ENCODE measurements at regions not wholly inside any gene's neighbourhood (a gene's known extent, or its start where the extent isn't known, plus 50 kb on each side); places are given as distances from the start of the nearest gene placed in this dataset.

DNA sequence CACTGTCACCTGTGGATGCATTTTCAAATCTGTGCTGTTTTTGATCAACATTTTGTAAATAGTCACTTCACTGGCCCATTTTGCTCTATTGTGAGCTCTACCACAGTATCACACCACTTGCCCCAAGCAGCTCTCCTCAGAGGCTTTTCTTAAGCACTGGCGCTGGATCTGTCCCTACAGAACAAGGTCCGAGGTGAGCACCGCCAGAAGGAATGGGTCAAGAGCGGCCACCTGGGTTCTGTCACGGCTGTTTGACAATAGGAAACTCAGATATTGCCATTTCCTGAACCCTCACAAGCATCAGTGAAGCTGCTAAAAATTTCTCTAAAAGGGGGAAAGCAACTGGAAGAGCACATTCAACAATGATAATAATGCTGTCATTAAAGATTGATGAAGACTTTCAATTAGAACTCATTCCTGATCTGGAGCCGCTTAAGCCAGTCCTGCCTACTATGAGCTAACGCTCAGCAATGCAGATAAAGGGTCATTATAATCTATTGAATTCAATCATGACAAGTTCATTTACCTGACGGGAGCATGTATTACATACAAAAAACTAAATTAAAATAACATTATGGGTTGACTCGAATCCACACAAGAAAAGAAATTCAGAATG is 514.0 kb downstream of the GALR1 start:
- no peaks in the 10 kb centered on the region for H3K36me3 ChIP-seq (ENCODE audit: control insufficient read depth, insufficient read depth, low read length)
- WGBS (ENCODE audit: insufficient coverage, insufficient read length) = no CpG with 5 or more reads among the region's 9 CpGs
- DNase-seq (ENCODE audit: low read depth, low spot score) = no peak

GRCh38 chr18:77765468-77765867 is 515.8 kb downstream of the GALR1 start:
- Histone ChIP-seq H3K27me3 (ENCODE audit: control insufficient read depth, insufficient read depth, low read length) (no peaks in the 10 kb centered on the region), H3K36me3 (ENCODE audit: control insufficient read depth, insufficient read depth, low read length) (no peaks in the 10 kb centered on the region), H3K4me3 (ENCODE audit: low read length) (no peak overlapping the region), H3K27ac (ENCODE audit: low read length) (no peak overlapping the region), H3K4me1 (ENCODE audit: control insufficient read depth, insufficient read depth, low read length) (peaks cover 2% of the 10 kb centered on the region; the same call in 1 of the 2 replicates), H3K9me3 (ENCODE audit: control insufficient read depth, insufficient read depth, low read length) (no peaks in the 10 kb centered on the region)
- no CpG with 5 or more reads among the region's 9 CpGs for WGBS (ENCODE audit: insufficient coverage, insufficient read length)
- no peak for DNase-seq (ENCODE audit: low read depth, low spot score)

More for the DNA sequence above, 514.0 kb downstream of the GALR1 start:
- no peak overlapping the region for H3K4me3 ChIP-seq (ENCODE audit: low read length)
- H3K4me1 ChIP-seq (ENCODE audit: control insufficient read depth, insufficient read depth, low read length) = peaks cover 2% of the 10 kb centered on the region; the same call in 1 of the 2 replicates
- no peaks in the 10 kb centered on the region for H3K27me3 ChIP-seq (ENCODE audit: control insufficient read depth, insufficient read depth, low read length)
- H3K27ac ChIP-seq (ENCODE audit: low read length) = no peak overlapping the region
- H3K9me3 ChIP-seq (ENCODE audit: control insufficient read depth, insufficient read depth, low read length) = no peaks in the 10 kb centered on the region

DNA sequence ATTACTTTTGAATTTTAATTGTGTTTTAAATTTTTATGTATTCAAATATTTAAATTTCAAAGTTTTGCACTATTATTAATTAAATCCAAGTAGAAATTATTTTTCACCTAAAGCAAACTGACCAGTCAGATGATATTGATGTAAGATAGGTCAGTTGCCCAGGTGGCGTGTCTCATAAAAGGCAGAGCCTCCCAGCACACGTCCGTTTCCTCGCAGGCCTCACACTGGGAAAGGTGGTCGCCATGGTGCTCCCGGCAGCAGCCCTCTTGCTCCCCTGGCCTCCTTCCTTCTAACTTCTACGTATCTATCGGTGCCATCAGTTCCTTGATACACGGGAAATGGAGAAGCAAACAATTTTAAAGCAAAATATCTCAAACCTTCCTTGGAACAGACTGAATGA is 516.8 kb downstream of the GALR1 start:
- no peaks in the 10 kb centered on the region for H3K27me3 ChIP-seq (ENCODE audit: control insufficient read depth, insufficient read depth, low read length)
- no peaks in the 10 kb centered on the region for H3K9me3 ChIP-seq (ENCODE audit: control insufficient read depth, insufficient read depth, low read length)
- H3K4me1 ChIP-seq (ENCODE audit: control insufficient read depth, insufficient read depth, low read length) = peaks cover 2% of the 10 kb centered on the region; the same call in 1 of the 2 replicates
- H3K36me3 ChIP-seq (ENCODE audit: control insufficient read depth, insufficient read depth, low read length) = no peaks in the 10 kb centered on the region
- no peak for DNase-seq (ENCODE audit: low read depth, low spot score)
- H3K27ac ChIP-seq (ENCODE audit: low read length) = no peak overlapping the region
- no CpG with 5 or more reads among the region's 9 CpGs for WGBS (ENCODE audit: insufficient coverage, insufficient read length)
- H3K4me3 ChIP-seq (ENCODE audit: low read length) = no peak overlapping the region

DNA sequence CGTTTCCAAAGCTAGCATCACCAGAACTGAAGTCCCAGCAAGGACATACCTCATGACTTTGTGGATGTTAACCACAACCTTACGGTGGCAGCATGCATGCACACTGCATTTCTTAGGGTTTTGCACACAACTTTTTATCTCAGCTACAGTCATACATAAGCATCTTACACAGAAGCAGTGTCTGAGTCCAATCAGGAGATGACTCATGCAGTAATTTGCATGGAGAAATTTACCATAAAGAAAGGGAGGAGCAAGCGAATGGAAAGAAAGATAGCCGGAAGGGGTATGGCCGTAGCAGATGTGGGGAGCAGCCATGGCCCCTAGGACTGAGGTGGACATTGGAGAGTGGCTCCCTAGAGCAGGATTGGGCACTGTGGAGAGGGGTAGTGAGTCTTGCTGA is 522.5 kb downstream of the GALR1 start:
- Histone ChIP-seq H3K4me1 (ENCODE audit: control insufficient read depth, insufficient read depth, low read length) (no peaks in the 10 kb centered on the region), H3K9me3 (ENCODE audit: control insufficient read depth, insufficient read depth, low read length) (no peaks in the 10 kb centered on the region), H3K27ac (ENCODE audit: low read length) (no peak overlapping the region), H3K4me3 (ENCODE audit: low read length) (no peak overlapping the region), H3K36me3 (ENCODE audit: control insufficient read depth, insufficient read depth, low read length) (no peaks in the 10 kb centered on the region), H3K27me3 (ENCODE audit: control insufficient read depth, insufficient read depth, low read length) (no peaks in the 10 kb centered on the region)
- no peak for DNase-seq (ENCODE audit: low read depth, low spot score)
- no CpG with 5 or more reads among the region's 5 CpGs for WGBS (ENCODE audit: insufficient coverage, insufficient read length)

GRCh38 chr18:77776104-77776503 is 526.5 kb downstream of the GALR1 start:
- no peaks in the 10 kb centered on the region for H3K9me3 ChIP-seq (ENCODE audit: control insufficient read depth, insufficient read depth, low read length)
- H3K4me1 ChIP-seq (ENCODE audit: control insufficient read depth, insufficient read depth, low read length) = no peaks in the 10 kb centered on the region
- H3K27ac ChIP-seq (ENCODE audit: low read length) = no peak overlapping the region
- no peaks in the 10 kb centered on the region for H3K36me3 ChIP-seq (ENCODE audit: control insufficient read depth, insufficient read depth, low read length)
- no peaks in the 10 kb centered on the region for H3K27me3 ChIP-seq (ENCODE audit: control insufficient read depth, insufficient read depth, low read length)
- no CpG with 5 or more reads among the region's 12 CpGs for WGBS (ENCODE audit: insufficient coverage, insufficient read length)
- no peak for DNase-seq (ENCODE audit: low read depth, low spot score)
- no peak overlapping the region for H3K4me3 ChIP-seq (ENCODE audit: low read length)

- no peaks in the 10 kb centered on the region for H3K27me3 ChIP-seq (ENCODE audit: control insufficient read depth, insufficient read depth, low read length)
- WGBS (ENCODE audit: insufficient coverage, insufficient read length) = no CpG with 5 or more reads among the region's 11 CpGs
- no peak for DNase-seq (ENCODE audit: low read depth, low spot score)
- no peaks in the 10 kb centered on the region for H3K4me1 ChIP-seq (ENCODE audit: control insufficient read depth, insufficient read depth, low read length)
- H3K9me3 ChIP-seq (ENCODE audit: control insufficient read depth, insufficient read depth, low read length) = no peaks in the 10 kb centered on the region
- H3K27ac ChIP-seq (ENCODE audit: low read length) = no peak overlapping the region
- no peak overlapping the region for H3K4me3 ChIP-seq (ENCODE audit: low read length)
- H3K36me3 ChIP-seq (ENCODE audit: control insufficient read depth, insufficient read depth, low read length) = no peaks in the 10 kb centered on the region
Measured at GRCh38 chr18:77777163-77777562, 527.5 kb downstream of the GALR1 start.

DNA sequence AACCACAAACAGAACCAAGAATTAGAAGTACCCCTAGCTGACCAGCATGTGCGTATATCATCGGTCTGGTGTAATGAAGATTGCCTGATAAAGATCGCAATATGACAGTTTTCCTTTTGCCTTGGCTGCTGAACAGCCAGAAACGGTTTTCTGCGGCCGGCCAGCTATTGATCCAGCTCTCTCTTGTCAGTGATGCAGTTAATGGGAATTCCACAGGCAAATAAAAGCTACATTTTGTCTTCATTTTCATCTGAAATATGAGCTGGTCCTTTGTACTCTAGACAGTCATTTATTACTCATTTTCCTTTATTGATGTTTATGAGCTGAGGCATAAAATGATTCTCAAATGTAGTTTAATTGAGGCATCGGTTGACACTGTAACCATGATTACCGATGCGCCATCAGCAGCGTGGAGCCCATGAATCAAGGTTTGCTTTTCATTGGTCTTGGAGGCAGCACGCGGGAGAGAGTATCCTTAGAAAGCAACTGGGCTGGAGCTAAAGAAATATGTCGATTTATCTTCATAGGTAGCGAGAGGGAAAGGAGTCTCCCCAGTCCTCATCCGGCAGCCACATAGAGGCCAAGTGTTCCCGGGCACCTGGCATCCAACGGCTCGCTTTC is 535.2 kb downstream of the GALR1 start:
- Histone ChIP-seq H3K27me3 (ENCODE audit: control insufficient read depth, insufficient read depth, low read length) (no peaks in the 10 kb centered on the region), H3K4me3 (ENCODE audit: low read length) (no peak overlapping the region), H3K36me3 (ENCODE audit: control insufficient read depth, insufficient read depth, low read length) (no peaks in the 10 kb centered on the region), H3K4me1 (ENCODE audit: control insufficient read depth, insufficient read depth, low read length) (no peaks in the 10 kb centered on the region), H3K27ac (ENCODE audit: low read length) (no peak overlapping the region), H3K9me3 (ENCODE audit: control insufficient read depth, insufficient read depth, low read length) (no peaks in the 10 kb centered on the region)
- no peak for DNase-seq (ENCODE audit: low read depth, low spot score)
- WGBS (ENCODE audit: insufficient coverage, insufficient read length) = no CpG with 5 or more reads among the region's 18 CpGs

- no CpG with 5 or more reads among the region's 7 CpGs for WGBS (ENCODE audit: insufficient coverage, insufficient read length)
- H3K27ac ChIP-seq (ENCODE audit: low read length) = no peak overlapping the region
- DNase-seq (ENCODE audit: low read depth, low spot score) = no peak
- H3K9me3 ChIP-seq (ENCODE audit: control insufficient read depth, insufficient read depth, low read length) = no peaks in the 10 kb centered on the region
- no peak overlapping the region for H3K4me3 ChIP-seq (ENCODE audit: low read length)
- no peaks in the 10 kb centered on the region for H3K36me3 ChIP-seq (ENCODE audit: control insufficient read depth, insufficient read depth, low read length)
- no peaks in the 10 kb centered on the region for H3K27me3 ChIP-seq (ENCODE audit: control insufficient read depth, insufficient read depth, low read length)
- no peaks in the 10 kb centered on the region for H3K4me1 ChIP-seq (ENCODE audit: control insufficient read depth, insufficient read depth, low read length)
Measured at GRCh38 chr18:77785415-77785975, 535.8 kb downstream of the GALR1 start.

- no peaks in the 10 kb centered on the region for H3K4me1 ChIP-seq (ENCODE audit: control insufficient read depth, insufficient read depth, low read length)
- no peaks in the 10 kb centered on the region for H3K36me3 ChIP-seq (ENCODE audit: control insufficient read depth, insufficient read depth, low read length)
- H3K27me3 ChIP-seq (ENCODE audit: control insufficient read depth, insufficient read depth, low read length) = no peaks in the 10 kb centered on the region
- no peaks in the 10 kb centered on the region for H3K9me3 ChIP-seq (ENCODE audit: control insufficient read depth, insufficient read depth, low read length)
- no CpG with 5 or more reads among the region's 3 CpGs for WGBS (ENCODE audit: insufficient coverage, insufficient read length)
- no peak overlapping the region for H3K4me3 ChIP-seq (ENCODE audit: low read length)
- H3K27ac ChIP-seq (ENCODE audit: low read length) = no peak overlapping the region
- no peak for DNase-seq (ENCODE audit: low read depth, low spot score)
Measured at GRCh38 chr18:77803024-77803423, 553.4 kb downstream of the GALR1 start.

DNA sequence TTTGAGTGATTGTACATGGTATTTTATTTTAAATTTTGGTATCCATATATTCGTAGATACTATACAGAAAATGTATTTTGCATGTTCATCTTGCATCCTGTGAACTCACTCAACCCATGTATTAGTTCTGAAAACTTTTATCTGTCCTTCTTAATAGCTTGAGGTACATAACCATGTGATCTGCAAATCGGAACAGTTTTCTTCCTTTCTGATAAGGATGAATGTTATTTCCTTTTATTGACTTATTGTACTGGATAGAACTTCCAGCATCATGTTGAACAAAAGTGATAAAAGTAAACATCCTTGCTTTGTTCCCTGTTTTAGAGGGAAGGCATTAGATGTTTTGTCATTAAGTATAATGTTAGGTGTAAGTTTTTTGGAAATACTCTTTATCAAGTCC is 554.7 kb downstream of the GALR1 start:
- no peaks in the 10 kb centered on the region for H3K36me3 ChIP-seq (ENCODE audit: control insufficient read depth, insufficient read depth, low read length)
- H3K4me1 ChIP-seq (ENCODE audit: control insufficient read depth, insufficient read depth, low read length) = no peaks in the 10 kb centered on the region
- H3K9me3 ChIP-seq (ENCODE audit: control insufficient read depth, insufficient read depth, low read length) = no peaks in the 10 kb centered on the region
- H3K4me3 ChIP-seq (ENCODE audit: low read length) = no peak overlapping the region
- no CpG with 5 or more reads among the region's 2 CpGs for WGBS (ENCODE audit: insufficient coverage, insufficient read length)
- H3K27me3 ChIP-seq (ENCODE audit: control insufficient read depth, insufficient read depth, low read length) = no peaks in the 10 kb centered on the region
- no peak for DNase-seq (ENCODE audit: low read depth, low spot score)
- H3K27ac ChIP-seq (ENCODE audit: low read length) = no peak overlapping the region

- Histone ChIP-seq H3K27me3 (ENCODE audit: control insufficient read depth, insufficient read depth, low read length) (no peaks in the 10 kb centered on the region), H3K4me1 (ENCODE audit: control insufficient read depth, insufficient read depth, low read length) (no peaks in the 10 kb centered on the region), H3K27ac (ENCODE audit: low read length) (no peak overlapping the region), H3K36me3 (ENCODE audit: control insufficient read depth, insufficient read depth, low read length) (no peaks in the 10 kb centered on the region), H3K9me3 (ENCODE audit: control insufficient read depth, insufficient read depth, low read length) (no peaks in the 10 kb centered on the region), H3K4me3 (ENCODE audit: low read length) (no peak overlapping the region)
- DNase-seq (ENCODE audit: low read depth, low spot score) = no peak
- no CpG with 5 or more reads among the region's 2 CpGs for WGBS (ENCODE audit: insufficient coverage, insufficient read length)
Measured at GRCh38 chr18:77807650-77808049, 558.0 kb downstream of the GALR1 start.
